ENCODE measurements at regions not wholly inside any gene's neighbourhood (a gene's known extent, or its start where the extent isn't known, plus 50 kb on each side); places are given as distances from the start of the nearest gene placed in this dataset.

DNA sequence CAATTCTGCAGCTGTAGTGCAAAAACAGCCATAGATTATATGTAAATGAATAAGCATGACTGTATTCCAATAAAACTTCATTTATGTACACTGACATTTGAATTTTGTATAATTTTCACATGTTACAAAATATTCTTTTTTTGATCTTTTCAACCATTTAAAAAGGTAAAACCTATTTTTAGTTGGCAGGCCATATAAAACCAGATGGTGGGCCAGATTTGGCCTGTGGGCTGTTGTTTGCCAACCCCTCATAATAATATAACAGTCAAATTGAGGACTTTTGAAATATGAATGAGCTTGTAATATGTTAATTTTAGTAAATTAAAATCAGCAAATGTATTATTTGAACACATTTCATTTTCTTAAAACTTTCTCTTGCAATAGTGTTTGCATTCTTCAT lies 913.4 kb downstream of the TLE1 start:
- TF ChIP-seq CTCF (IDR thresholded peaks at IDR 0.05 in 4 of 5, conservative IDR thresholded peaks at IDR 0.05 in 1 of 5) (no peak), POLR2A (IDR thresholded peaks at IDR 0.05) (no peak)
